Neural cell (in vitro differentiated cells): ENCODE measurements at regions not wholly inside any gene's neighbourhood (a gene's known extent, or its start where the extent isn't known, plus 50 kb on each side); places are given as distances from the start of the nearest gene placed in this dataset.

ENCODE experiments used
- H2AFZ ChIP-seq: fragments of 200-600, 300-800 bp; sonication (generic), shearing (Covaris generic); 2 replicates; pipeline ENCODE4 v1.6.0; 2014; ENCODE audit warnings: low read depth, mild to moderate bottlenecking, antibody characterized with exemption, low read length, moderate library complexity
- H3F3A ChIP-seq: fragments of 200-600 bp; shearing (Covaris generic); 2 replicates; pipeline ENCODE4 v1.6.1; 2016; ENCODE audit warnings: mild to moderate bottlenecking, moderate library complexity, mixed read lengths, antibody characterized with exemption, low read length; ENCODE audit not compliant: insufficient read depth, poor library complexity, severe bottlenecking
- H3K27ac ChIP-seq: fragments of 200-600, 300-800 bp; sonication (generic), shearing (Covaris generic); 2 replicates; pipeline ENCODE4 v1.5.1; 2014; ENCODE audit warnings: mild to moderate bottlenecking, low read length, moderate library complexity
- H3K27me3 ChIP-seq: fragments of 300-800, 200-600 bp; sonication (generic), shearing (Covaris generic); 2 replicates; pipeline ENCODE4 v1.6.0; 2014; ENCODE audit warnings: mild to moderate bottlenecking, low read depth, low read length, moderate library complexity; ENCODE audit not compliant: insufficient read depth
- H3K36me3 ChIP-seq: fragments of 300-800, 200-600 bp; sonication (generic), shearing (Covaris generic); 2 replicates; pipeline ENCODE4 v1.5.1; 2014; ENCODE audit warnings: mild to moderate bottlenecking, antibody characterized with exemption, low read length, moderate library complexity; ENCODE audit not compliant: insufficient read depth
- H3K4me2 ChIP-seq: fragments of 300-800, 200-600 bp; sonication (generic), shearing (Covaris generic); 2 replicates; pipeline ENCODE4 v1.6.0; 2014; ENCODE audit warnings: mild to moderate bottlenecking, low read length
- H3K4me3 ChIP-seq: fragments of 300-800, 200-600 bp; sonication (generic), shearing (Covaris generic); 2 replicates; pipeline ENCODE4 v1.5.1; 2014; ENCODE audit warnings: mild to moderate bottlenecking, low read length, moderate library complexity
- H3K79me2 ChIP-seq: fragments of 200-600 bp; shearing (Covaris generic); replicated peaks from 2 replicates; pipeline ENCODE4 v1.6.0; 2014; ENCODE audit warnings: mild to moderate bottlenecking, low read length, moderate library complexity; ENCODE audit not compliant: insufficient read depth
- H3K9ac ChIP-seq: fragments of 300-800, 200-600 bp; sonication (generic), shearing (Covaris generic); 2 replicates; pipeline ENCODE4 v1.6.1; 2016; ENCODE audit warnings: mild to moderate bottlenecking, low read length, mixed read lengths
- H3K9me2 ChIP-seq: fragments of 200-600 bp; shearing (Covaris generic); 2 replicates; pipeline ENCODE4 v1.6.1; 2016; ENCODE audit warnings: mild to moderate bottlenecking, low read length, mixed read lengths; ENCODE audit not compliant: insufficient read depth
- H3K9me3 ChIP-seq: fragments of 200-600, 300-800 bp; sonication (generic), shearing (Covaris generic); 2 replicates; pipeline ENCODE4 v1.6.1; 2016; ENCODE audit warnings: mild to moderate bottlenecking, mixed run types, low read length, moderate library complexity, mixed read lengths
- H4K20me1 ChIP-seq: fragments of 200-600 bp; shearing (Covaris generic); 2 replicates; pipeline ENCODE4 v1.6.1; 2016; ENCODE audit warnings: mild to moderate bottlenecking, mixed run types; ENCODE audit not compliant: insufficient read depth
- CTCF ChIP-seq: fragments of 450-650 bp; IDR thresholded peaks from 2 replicates; pipeline ENCODE4 v1.5.1; 2014; ENCODE audit warnings: antibody characterized with exemption, mild to moderate bottlenecking, moderate library complexity; ENCODE audit not compliant: poor library complexity, severe bottlenecking
- EP300 ChIP-seq: fragments of 450-650 bp; conservative IDR thresholded peaks from 2 replicates; pipeline ENCODE4 v1.6.1; 2014; ENCODE audit warnings: antibody characterized with exemption, mild to moderate bottlenecking, moderate library complexity; ENCODE audit not compliant: poor library complexity, severe bottlenecking
- EZH2 ChIP-seq: fragments of 200-600, 300-800 bp; shearing (Covaris generic), sonication (generic); IDR thresholded peaks from 2 replicates; pipeline ENCODE4 v1.6.1; 2014; ENCODE audit warnings: antibody characterized with exemption, low read length, borderline replicate concordance, mild to moderate bottlenecking; ENCODE audit not compliant: insufficient read depth, poor library complexity, severe bottlenecking
- MXI1 ChIP-seq: fragments of 450-650 bp; conservative IDR thresholded peaks from 2 replicates; pipeline ENCODE4 v1.6.1; 2014; ENCODE audit warnings: antibody characterized with exemption, mild to moderate bottlenecking; ENCODE audit not compliant: poor library complexity, severe bottlenecking
- POLR2AphosphoS5 ChIP-seq: IDR thresholded peaks from 2 replicates; pipeline ENCODE4 v1.6.1; 2012
- RAD21 ChIP-seq: fragments of 450-650 bp; conservative IDR thresholded peaks from 2 replicates; pipeline ENCODE4 v1.6.1; 2014; ENCODE audit warnings: antibody characterized with exemption, mild to moderate bottlenecking, moderate library complexity
- REST ChIP-seq: IDR thresholded peaks from 2 replicates; pipeline ENCODE4 v1.6.1; 2012; ENCODE audit warnings: borderline replicate concordance
- SMC3 ChIP-seq: fragments of 450-650 bp; conservative IDR thresholded peaks from 2 replicates; pipeline ENCODE4 v1.6.1; 2014; ENCODE audit warnings: antibody characterized with exemption, mild to moderate bottlenecking, moderate library complexity; ENCODE audit not compliant: poor library complexity
- TAF1 ChIP-seq: IDR thresholded peaks from 2 replicates; pipeline ENCODE4 v1.6.1; 2012; ENCODE audit warnings: low read depth

GRCh38 chr2:52034706-52035105, 1002.8 kb upstream of the NRXN1 start:
- no peaks in the 10 kb centered on the region for H3K27me3 ChIP-seq
- no peaks in the 10 kb centered on the region for H3K36me3 ChIP-seq
- H3K9me2 ChIP-seq = no peaks in the 10 kb centered on the region
- no peak overlapping the region for H3K27ac ChIP-seq
- no peak overlapping the region for H2AFZ ChIP-seq
- H3K79me2 ChIP-seq = no peaks in the 10 kb centered on the region
- H3K9me3 ChIP-seq = no peaks in the 10 kb centered on the region
- H4K20me1 ChIP-seq = no peaks in the 10 kb centered on the region
- TF ChIP-seq SMC3 = no peak
- TF ChIP-seq POLR2AphosphoS5 = no peak
- TF ChIP-seq EP300 = no peak
- TF ChIP-seq CTCF = no peak
- TF ChIP-seq REST = no peak
- no peak for TF ChIP-seq RAD21
- no peak for TF ChIP-seq EZH2
- no peak for TF ChIP-seq MXI1
- TF ChIP-seq TAF1 = no peak
- H3K4me2 ChIP-seq = no peak overlapping the region
- no peaks in the 10 kb centered on the region for H3F3A ChIP-seq
- H3K4me3 ChIP-seq = no peak overlapping the region
- H3K9ac ChIP-seq = no peak overlapping the region

- TF ChIP-seq RAD21 = no peak
- TF ChIP-seq MXI1 = no peak
- TF ChIP-seq CTCF = no peak
- TF ChIP-seq EZH2 = no peak
- TF ChIP-seq EP300 = no peak
- no peak for TF ChIP-seq SMC3
- no peak for TF ChIP-seq POLR2AphosphoS5
- TF ChIP-seq REST = no peak
- TF ChIP-seq TAF1 = no peak
- H2AFZ ChIP-seq = no peak overlapping the region
- no peaks in the 10 kb centered on the region for H4K20me1 ChIP-seq
- no peak overlapping the region for H3K4me2 ChIP-seq
- no peak overlapping the region for H3K4me3 ChIP-seq
- no peaks in the 10 kb centered on the region for H3F3A ChIP-seq
- no peak overlapping the region for H3K27ac ChIP-seq
- no peaks in the 10 kb centered on the region for H3K79me2 ChIP-seq
- H3K27me3 ChIP-seq = no peaks in the 10 kb centered on the region
- H3K9me3 ChIP-seq = no peaks in the 10 kb centered on the region
- H3K9ac ChIP-seq = no peak overlapping the region
- H3K36me3 ChIP-seq = no peaks in the 10 kb centered on the region
- no peaks in the 10 kb centered on the region for H3K9me2 ChIP-seq
Measured at GRCh38 chr2:52022006-52022405, 990.1 kb upstream of the NRXN1 start.
